Activated naive CD4-positive, alpha-beta T cell treated with anti-CD3 and anti-CD28 coated beads, Interleukin-2, amount 10 ng/mL, durations not matched to agents 7 days and 5 days (primary cell): ENCODE measurements at regions not wholly inside any gene's neighbourhood (a gene's known extent, or its start where the extent isn't known, plus 50 kb on each side); places are given as distances from the start of the nearest gene placed in this dataset.
"Not testable (repeated sequence)": the region's sequence is repeated elsewhere in the genome, so short reads cannot be mapped to it uniquely, and the experiment has no call there.

Experiments used
- CTCF ChIA-PET: fragments of 350-600 bp; sonication (Branson Sonifier 250); formaldehyde crosslinking; loops from one replicate; lab custom pipeline; 2021; ENCODE audit warnings: antibody characterized with exemption; lab: Charles Lee
- DNase-seq: peaks from one replicate; pipeline ENCODE4 v3.0.0-alpha.2; 2020
- H3K27ac Mint-ChIP-seq: one replicate; pipeline ENCODE4 v1.8.0; 2021; ENCODE audit warnings: mild to moderate bottlenecking, moderate library complexity, mixed read lengths
- H3K27me3 Mint-ChIP-seq: one replicate; pipeline ENCODE4 v1.8.0; 2021; ENCODE audit warnings: mild to moderate bottlenecking, mixed read lengths
- H3K36me3 Mint-ChIP-seq: one replicate; pipeline ENCODE4 v1.8.0; 2021; ENCODE audit warnings: mixed read lengths
- H3K4me1 Mint-ChIP-seq: one replicate; pipeline ENCODE4 v1.8.0; 2021; ENCODE audit warnings: mixed read lengths
- H3K4me3 Mint-ChIP-seq: one replicate; pipeline ENCODE4 v1.8.0; 2021; ENCODE audit warnings: mild to moderate bottlenecking, moderate library complexity, mixed read lengths
- H3K9me3 Mint-ChIP-seq: one replicate; pipeline ENCODE4 v1.8.0; 2021; ENCODE audit warnings: mixed read lengths

GRCh38 chr1:125122579-125122978, 3937.8 kb downstream of the SRGAP2C start:
- H3K9me3 Mint-ChIP-seq = peaks cover 47% of the 10 kb centered on the region
- H3K4me1 Mint-ChIP-seq, CTCF ChIA-PET, H3K27ac Mint-ChIP-seq, DNase-seq, H3K4me3 Mint-ChIP-seq, H3K27me3 Mint-ChIP-seq, H3K36me3 Mint-ChIP-seq: not testable (repeated sequence)
